OCI-LY3 (cell line): ENCODE measurements at regions not wholly inside any gene's neighbourhood (a gene's known extent, or its start where the extent isn't known, plus 50 kb on each side); places are given as distances from the start of the nearest gene placed in this dataset.

Experiments used
- H2AFZ ChIP-seq: fragments of 200-600, 300-600 bp; shearing (Covaris generic); 2 replicates; pipeline ENCODE4 v1.6.0; 2014; ENCODE audit warnings: antibody characterized with exemption, low read depth, low read length
- H3K27ac ChIP-seq: fragments of 200-600, 300-600 bp; sonication (generic); 2 replicates; pipeline ENCODE4 v1.5.1; 2014; ENCODE audit warnings: mild to moderate bottlenecking, low read length, moderate library complexity, mixed read lengths
- H3K27me3 ChIP-seq: fragments of 200-600, 300-600 bp; sonication (generic); 2 replicates; pipeline ENCODE4 v1.6.1; 2014; ENCODE audit warnings: low read depth, low read length, mixed read lengths
- H3K36me3 ChIP-seq: fragments of 200-600, 300-600 bp; sonication (generic); replicated peaks from 2 replicates; pipeline ENCODE3; 2014; ENCODE audit warnings: low read depth, low read length, mixed read lengths
- H3K4me1 ChIP-seq: fragments of 300-600, 200-600 bp; sonication (generic); 2 replicates; pipeline ENCODE4 v1.6.1; 2014; ENCODE audit warnings: low read length, mixed read lengths
- H3K4me2 ChIP-seq: fragments of 200-600, 300-600 bp; sonication (generic); 2 replicates; pipeline ENCODE4 v1.6.1; 2014; ENCODE audit warnings: low read length, mixed read lengths
- H3K4me3 ChIP-seq: fragments of 300-600, 200-600 bp; sonication (generic); 2 replicates; pipeline ENCODE4 v1.5.1; 2014; ENCODE audit warnings: antibody characterized with exemption, mild to moderate bottlenecking, low read length, moderate library complexity
- H3K79me2 ChIP-seq: fragments of 300-600, 200-600 bp; shearing (Covaris generic); 2 replicates; pipeline ENCODE4 v1.6.1; 2014; ENCODE audit warnings: mild to moderate bottlenecking, low read length, mixed read lengths
- H3K9ac ChIP-seq: fragments of 300-600, 200-600 bp; shearing (Covaris generic); 2 replicates; pipeline ENCODE4 v1.6.0; 2014; ENCODE audit warnings: mild to moderate bottlenecking, low read length, moderate library complexity
- H3K9me3 ChIP-seq: fragments of 200-600, 300-600 bp; shearing (Covaris generic); 2 replicates; pipeline ENCODE4 v1.6.1; 2014; ENCODE audit warnings: low read length, mixed read lengths; ENCODE audit not compliant: insufficient read depth
- H4K20me1 ChIP-seq: fragments of 200-600, 300-600 bp; sonication (generic); 2 replicates; pipeline ENCODE4 v1.6.1; 2016; ENCODE audit warnings: low read length, mixed read lengths; ENCODE audit not compliant: insufficient read depth
- EZH2phosphoT487 ChIP-seq: fragments of 200-600 bp; shearing (Covaris generic); IDR thresholded peaks from 2 replicates; pipeline ENCODE4 v1.6.1; 2018; ENCODE audit warnings: antibody characterized with exemption, mixed run types, low read depth
- TF ChIP-seq, protein P1 (sequence below): fragments of 200-600, 300-600 bp; sonication (generic); IDR thresholded peaks from 2 replicates; pipeline ENCODE4 v1.5.1; 2014; ENCODE audit warnings: antibody characterized with exemption, low read length, low read depth

DNA sequence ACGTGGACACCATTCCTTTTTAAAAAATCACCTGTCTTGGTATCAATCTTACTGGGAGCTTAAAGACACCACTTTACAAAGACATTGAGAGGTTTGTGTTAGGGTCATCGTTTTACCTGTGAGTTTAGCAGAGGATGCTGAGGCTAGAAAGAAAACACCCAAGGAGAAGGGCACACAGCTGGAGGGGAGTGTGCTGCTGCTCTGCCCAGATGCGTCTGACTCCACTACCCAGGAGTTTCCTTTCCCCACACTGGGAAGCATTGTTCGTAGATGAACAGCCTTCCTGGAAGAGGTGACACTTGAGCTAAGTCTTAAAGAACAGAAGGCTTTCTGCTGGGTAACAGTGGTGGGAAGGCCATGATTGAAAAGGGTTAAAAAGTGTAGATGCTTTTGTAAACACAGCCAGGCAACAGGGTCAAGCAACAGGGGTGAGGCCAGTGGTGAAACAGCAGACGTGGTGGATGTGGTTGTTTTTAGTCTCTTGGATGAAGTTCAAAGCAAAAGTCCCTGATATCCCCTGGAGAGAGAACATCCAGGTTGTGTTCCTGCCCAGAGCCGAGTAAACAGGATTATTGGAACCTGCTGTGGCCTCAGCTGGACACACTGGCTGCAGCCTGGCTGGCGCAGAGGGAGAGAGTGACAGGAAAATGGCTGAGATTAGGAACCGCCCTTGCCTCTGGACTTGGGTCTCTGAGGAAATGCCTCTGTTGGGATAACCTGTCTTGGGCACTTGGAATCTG, 198.6 kb upstream of the JUN start:
- Histone ChIP-seq H3K4me1 (0 out of 2 replicates have a peak, but pooled peaks cover 3% of the 10 kb centered on the region), H3K4me2 (no peak overlapping the region), H2AFZ (no peak overlapping the region), H3K9ac (no peak overlapping the region), H3K9me3 (no peaks in the 10 kb centered on the region), H3K27ac (no peak overlapping the region), H4K20me1 (no peaks in the 10 kb centered on the region), H3K4me3 (no peak overlapping the region), H3K27me3 (no peaks in the 10 kb centered on the region), H3K79me2 (no peaks in the 10 kb centered on the region), H3K36me3 (no peaks in the 10 kb centered on the region)
- TF ChIP-seq, protein P1, sequence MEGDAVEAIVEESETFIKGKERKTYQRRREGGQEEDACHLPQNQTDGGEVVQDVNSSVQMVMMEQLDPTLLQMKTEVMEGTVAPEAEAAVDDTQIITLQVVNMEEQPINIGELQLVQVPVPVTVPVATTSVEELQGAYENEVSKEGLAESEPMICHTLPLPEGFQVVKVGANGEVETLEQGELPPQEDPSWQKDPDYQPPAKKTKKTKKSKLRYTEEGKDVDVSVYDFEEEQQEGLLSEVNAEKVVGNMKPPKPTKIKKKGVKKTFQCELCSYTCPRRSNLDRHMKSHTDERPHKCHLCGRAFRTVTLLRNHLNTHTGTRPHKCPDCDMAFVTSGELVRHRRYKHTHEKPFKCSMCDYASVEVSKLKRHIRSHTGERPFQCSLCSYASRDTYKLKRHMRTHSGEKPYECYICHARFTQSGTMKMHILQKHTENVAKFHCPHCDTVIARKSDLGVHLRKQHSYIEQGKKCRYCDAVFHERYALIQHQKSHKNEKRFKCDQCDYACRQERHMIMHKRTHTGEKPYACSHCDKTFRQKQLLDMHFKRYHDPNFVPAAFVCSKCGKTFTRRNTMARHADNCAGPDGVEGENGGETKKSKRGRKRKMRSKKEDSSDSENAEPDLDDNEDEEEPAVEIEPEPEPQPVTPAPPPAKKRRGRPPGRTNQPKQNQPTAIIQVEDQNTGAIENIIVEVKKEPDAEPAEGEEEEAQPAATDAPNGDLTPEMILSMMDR: no peak
- no peak for TF ChIP-seq EZH2phosphoT487

GRCh38 chr1:58983162-58983561, 199.3 kb upstream of the JUN start:
- Histone ChIP-seq H3K4me1 (no peaks in the 10 kb centered on the region), H3K27me3 (no peaks in the 10 kb centered on the region), H3K4me2 (no peak overlapping the region), H3K9me3 (no peaks in the 10 kb centered on the region), H3K79me2 (no peaks in the 10 kb centered on the region), H3K36me3 (no peaks in the 10 kb centered on the region), H3K27ac (no peak overlapping the region), H4K20me1 (no peaks in the 10 kb centered on the region), H2AFZ (no peak overlapping the region), H3K9ac (no peak overlapping the region), H3K4me3 (no peak overlapping the region)
- TF ChIP-seq EZH2phosphoT487: no peak
- TF ChIP-seq, protein P1: no peak

GRCh38 chr1:58983633-58984245, 199.9 kb upstream of the JUN start:
- no peaks in the 10 kb centered on the region for H3K27me3 ChIP-seq
- no peaks in the 10 kb centered on the region for H3K36me3 ChIP-seq
- TF ChIP-seq, protein P1: no peak
- no peak for TF ChIP-seq EZH2phosphoT487
- H3K79me2 ChIP-seq: no peaks in the 10 kb centered on the region
- H4K20me1 ChIP-seq: no peaks in the 10 kb centered on the region
- H3K4me2 ChIP-seq: no peak overlapping the region
- H3K27ac ChIP-seq: no peak overlapping the region
- H2AFZ ChIP-seq: no peak overlapping the region
- no peak overlapping the region for H3K9ac ChIP-seq
- no peaks in the 10 kb centered on the region for H3K4me1 ChIP-seq
- no peak overlapping the region for H3K4me3 ChIP-seq
- no peaks in the 10 kb centered on the region for H3K9me3 ChIP-seq

DNA sequence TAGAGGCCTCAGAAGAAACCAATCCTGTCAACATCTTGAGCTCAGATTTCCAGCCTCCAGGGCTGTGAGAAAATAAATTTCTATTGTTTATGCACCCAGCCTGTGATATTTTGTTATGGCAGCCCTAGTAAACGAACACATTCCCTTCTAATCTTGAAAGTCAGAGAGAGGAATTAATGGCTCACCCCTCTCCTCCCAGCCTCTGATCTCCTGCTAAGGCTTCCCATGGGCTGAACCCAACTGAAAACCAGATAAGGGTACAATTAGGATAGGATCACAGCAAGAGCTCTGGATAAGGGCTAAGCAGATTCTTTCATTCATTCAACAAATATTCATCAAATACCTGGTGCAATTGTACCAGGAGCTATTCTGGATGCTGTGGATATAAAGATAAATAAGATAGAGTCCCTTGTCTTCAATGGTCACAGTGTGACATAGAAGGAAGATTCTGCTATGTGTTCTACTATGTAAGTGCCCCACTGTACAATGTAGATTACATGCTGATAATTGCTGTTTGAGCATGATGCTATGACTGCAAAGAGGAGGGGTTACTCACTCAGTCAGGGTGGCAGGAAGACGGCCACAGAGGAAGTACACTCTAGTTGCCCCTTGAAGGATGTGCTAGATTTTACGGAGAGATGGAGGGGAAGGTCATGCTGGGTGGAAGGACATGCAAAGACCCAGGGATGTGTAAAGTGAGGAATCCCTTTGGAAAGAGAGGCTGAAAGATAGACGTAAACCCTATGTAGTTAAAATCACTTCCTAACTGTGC, 203.3 kb upstream of the JUN start:
- H3K36me3 ChIP-seq: no peaks in the 10 kb centered on the region
- H3K79me2 ChIP-seq: no peaks in the 10 kb centered on the region
- H3K27me3 ChIP-seq: no peaks in the 10 kb centered on the region
- H2AFZ ChIP-seq: no peak overlapping the region
- H3K4me2 ChIP-seq: no peak overlapping the region
- H3K27ac ChIP-seq: no peak overlapping the region
- no peak overlapping the region for H3K4me3 ChIP-seq
- no peak for TF ChIP-seq EZH2phosphoT487
- TF ChIP-seq, protein P1: no peak
- H3K4me1 ChIP-seq: 0 out of 2 replicates have a peak, but pooled peaks cover 2% of the 10 kb centered on the region
- H3K9ac ChIP-seq: no peak overlapping the region
- H4K20me1 ChIP-seq: no peaks in the 10 kb centered on the region
- H3K9me3 ChIP-seq: no peaks in the 10 kb centered on the region
